H9 (cell line): ENCODE measurements at regions not wholly inside any gene's neighbourhood (a gene's known extent, or its start where the extent isn't known, plus 50 kb on each side); places are given as distances from the start of the nearest gene placed in this dataset.

Experiments used
- DNase-seq: peaks from one replicate; pipeline ENCODE4 v3.0.0-alpha.2; 2017
- H2AFZ ChIP-seq: one replicate; pipeline ENCODE4 v1.6.1; 2013; ENCODE audit warnings: mild to moderate bottlenecking, low read length, control low read depth, moderate library complexity
- H2AK5ac ChIP-seq: 2 replicates; pipeline ENCODE4 v1.6.1; 2013; ENCODE audit warnings: low read length, control low read depth, mixed read lengths; ENCODE audit not compliant: insufficient read length
- H2BK120ac ChIP-seq: one replicate; pipeline ENCODE4 v1.6.1; 2013; ENCODE audit warnings: low read depth, mild to moderate bottlenecking, low read length, control low read depth, inconsistent platforms; ENCODE audit not compliant: poor library complexity, severe bottlenecking
- H2BK12ac ChIP-seq: 2 replicates; pipeline ENCODE4 v1.6.1; 2013; ENCODE audit warnings: low read length, control low read depth, mixed read lengths, low read depth; ENCODE audit not compliant: insufficient read length
- H2BK15ac ChIP-seq: 2 replicates; pipeline ENCODE4 v1.6.1; 2013; ENCODE audit warnings: low read depth, low read length, control low read depth
- H2BK20ac ChIP-seq: one replicate; pipeline ENCODE4 v1.6.1; 2013; ENCODE audit warnings: low read depth, mild to moderate bottlenecking, low read length, control low read depth, inconsistent platforms; ENCODE audit not compliant: poor library complexity, severe bottlenecking
- H2BK5ac ChIP-seq: 2 replicates; pipeline ENCODE4 v1.6.1; 2013; ENCODE audit warnings: low read length, control low read depth, mixed read lengths; ENCODE audit not compliant: insufficient read length
- H3K14ac ChIP-seq: 2 replicates; pipeline ENCODE4 v1.6.1; 2013; ENCODE audit warnings: low read length, control low read depth; ENCODE audit not compliant: insufficient read depth
- H3K18ac ChIP-seq: 2 replicates; pipeline ENCODE4 v1.6.1; 2013; ENCODE audit warnings: low read depth, mild to moderate bottlenecking, mixed read lengths, low read length, control low read depth; ENCODE audit not compliant: insufficient read length
- H3K23ac ChIP-seq: 2 replicates; pipeline ENCODE4 v1.6.1; 2013; ENCODE audit warnings: low read length, control low read depth, mixed read lengths, low read depth; ENCODE audit not compliant: insufficient read length
- H3K23me2 ChIP-seq: 2 replicates; pipeline ENCODE4 v1.6.1; 2013; ENCODE audit warnings: low read depth, mild to moderate bottlenecking, mixed read lengths, low read length, control low read depth; ENCODE audit not compliant: insufficient read length, poor library complexity, severe bottlenecking
- H3K27ac ChIP-seq: 2 replicates; pipeline ENCODE4 v1.5.1; 2013; ENCODE audit warnings: low read length, control low read depth, mixed read lengths, low read depth; ENCODE audit not compliant: insufficient read length
- H3K27me3 ChIP-seq: 2 replicates; pipeline ENCODE4 v1.6.1; 2013; ENCODE audit warnings: low read length, control low read depth, inconsistent platforms; ENCODE audit not compliant: insufficient read depth
- H3K4ac ChIP-seq: 2 replicates; pipeline ENCODE4 v1.6.1; 2013; ENCODE audit warnings: low read depth, mild to moderate bottlenecking, control low read depth, inconsistent platforms, low read length, moderate library complexity
- H3K4me1 ChIP-seq: 2 replicates; pipeline ENCODE4 v1.6.1; 2013; ENCODE audit warnings: low read length, control low read depth, inconsistent platforms; ENCODE audit not compliant: insufficient read depth
- H3K4me2 ChIP-seq: 2 replicates; pipeline ENCODE4 v1.6.1; 2013; ENCODE audit warnings: low read length, control low read depth, mixed read lengths; ENCODE audit not compliant: insufficient read length, insufficient read depth
- H3K56ac ChIP-seq: 2 replicates; pipeline ENCODE4 v1.6.1; 2013; ENCODE audit warnings: low read depth, mild to moderate bottlenecking, mixed read lengths, low read length, control low read depth; ENCODE audit not compliant: insufficient read length
- H3K79me1 ChIP-seq: 2 replicates; pipeline ENCODE4 v1.6.1; 2013; ENCODE audit warnings: low read depth, mild to moderate bottlenecking, moderate library complexity, low read length, control low read depth, inconsistent platforms; ENCODE audit not compliant: insufficient read depth, poor library complexity, severe bottlenecking
- H3K79me2 ChIP-seq: 2 replicates; pipeline ENCODE4 v1.6.1; 2013; ENCODE audit warnings: low read length, control low read depth, inconsistent platforms; ENCODE audit not compliant: insufficient read depth
- H3K9ac ChIP-seq: 2 replicates; pipeline ENCODE4 v1.6.1; 2013; ENCODE audit warnings: low read length, control low read depth, mixed read lengths; ENCODE audit not compliant: insufficient read length; ENCODE audit errors: extremely low read depth
- H3K9me3 ChIP-seq: one replicate; pipeline ENCODE4 v1.6.1; 2013; ENCODE audit warnings: low read depth, low read length, inconsistent platforms; ENCODE audit not compliant: control insufficient read depth
- H3T11ph ChIP-seq: one replicate; pipeline ENCODE4 v1.6.1; 2013; ENCODE audit warnings: mild to moderate bottlenecking, low read length, control low read depth, inconsistent platforms
- H4K20me1 ChIP-seq: one replicate; pipeline ENCODE4 v1.6.1; 2013; ENCODE audit not compliant: control insufficient read depth, insufficient read length, insufficient read depth
- H4K5ac ChIP-seq: 2 replicates; pipeline ENCODE4 v1.6.1; 2013; ENCODE audit warnings: low read depth, mild to moderate bottlenecking, mixed read lengths, low read length, control low read depth; ENCODE audit not compliant: insufficient read length
- H4K8ac ChIP-seq: replicated peaks from 2 replicates; pipeline ENCODE4 v1.6.1; 2013; ENCODE audit warnings: low read length, control low read depth, mixed read lengths, low read depth; ENCODE audit not compliant: insufficient read length
- H4K91ac ChIP-seq: 2 replicates; pipeline ENCODE4 v1.6.1; 2013; ENCODE audit warnings: low read depth, mild to moderate bottlenecking, moderate library complexity, mixed read lengths, low read length, control low read depth; ENCODE audit not compliant: insufficient read length
- H3K27ac Mint-ChIP-seq, 3 experiments: 2 replicates in 2 of 3; 3 replicates in 1 of 3; pipeline ENCODE4 v1.8.0; 2020 to 2021; ENCODE audit warnings: mixed read lengths in 3 of 3, mild to moderate bottlenecking in 1 of 3, moderate library complexity in 1 of 3
- H3K27me3 Mint-ChIP-seq: 2 replicates; pipeline ENCODE4 v1.8.0; 2021; ENCODE audit warnings: low read depth, mild to moderate bottlenecking, moderate library complexity, mixed read lengths
- H3K36me3 Mint-ChIP-seq, 3 experiments: 2 replicates in 2 of 3; 3 replicates in 1 of 3; pipeline ENCODE4 v1.8.0; 2020 to 2021; ENCODE audit warnings: low read depth in 3 of 3, mixed read lengths in 3 of 3; ENCODE audit not compliant: insufficient read depth in 1 of 3
- H3K4me1 Mint-ChIP-seq, 2 experiments: 2 replicates each; pipeline ENCODE4 v1.8.0; 2020; ENCODE audit warnings: mixed read lengths in 2 of 2
- H3K4me3 Mint-ChIP-seq, 2 experiments: 2 replicates in 1 of 2; 3 replicates in 1 of 2; pipeline ENCODE4 v1.8.0; 2020 to 2021; ENCODE audit warnings: mild to moderate bottlenecking in 2 of 2, mixed read lengths in 2 of 2, moderate library complexity in 1 of 2
- H3K9me3 Mint-ChIP-seq, 2 experiments: 2 replicates in 1 of 2; 3 replicates in 1 of 2; pipeline ENCODE4 v1.8.0; 2020; ENCODE audit warnings: mild to moderate bottlenecking in 2 of 2, mixed read lengths in 2 of 2, moderate library complexity in 1 of 2
- CTCF ChIP-seq: fragments of 200-600 bp; sonication (generic); conservative IDR thresholded peaks from 3 replicates; pipeline ENCODE4 v1.8.0; 2021; ENCODE audit warnings: antibody characterized with exemption, mild to moderate bottlenecking
- WGBS: extraction: QIAGEN DNeasy Blood & Tissue Kit; methylation state at CpG from one replicate; pipeline ENCODE4 v1.1.7; 2013; ENCODE audit warnings: missing lambda C conversion rate, low lambda C conversion rate, mixed read lengths; ENCODE audit not compliant: insufficient read length; ENCODE audit errors: extremely low coverage; 5-methylcytosine and 5-hydroxymethylcytosine counted together

DNA sequence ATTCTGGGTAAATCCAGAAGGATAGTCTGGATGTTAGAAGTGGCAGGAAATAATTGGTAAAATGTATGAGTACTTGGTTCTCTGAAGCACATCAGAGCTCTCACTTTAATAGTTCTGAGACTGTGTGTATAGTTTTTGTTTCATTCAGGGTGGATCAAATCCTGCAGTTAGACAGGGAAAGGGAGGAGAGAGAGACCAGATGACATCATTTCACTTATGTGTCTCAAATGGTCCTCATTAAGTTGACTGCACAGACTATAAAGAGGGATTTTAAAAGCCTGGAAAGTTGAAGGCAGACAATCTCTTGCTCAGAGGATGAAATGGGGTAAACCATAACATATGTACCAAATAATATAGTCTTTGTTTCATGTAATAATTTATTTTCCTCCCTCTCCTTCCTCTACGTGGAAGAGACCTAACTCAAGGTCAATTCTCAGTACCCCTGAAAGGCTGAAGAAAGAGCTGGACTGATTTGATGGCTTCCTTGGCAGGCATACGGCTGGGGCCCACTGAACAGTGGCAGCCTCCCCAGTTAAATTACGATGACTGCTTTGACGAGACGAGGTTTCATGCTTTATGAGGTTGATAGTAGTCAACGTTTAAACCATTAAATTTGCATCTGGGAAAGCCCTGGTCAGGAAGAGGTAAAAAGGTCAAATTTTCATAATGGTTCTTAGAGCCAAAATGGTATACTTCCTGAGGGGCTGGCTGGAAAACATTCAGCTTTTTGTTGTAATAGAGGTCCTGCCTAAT, 395.1 kb upstream of the RPS23 start:
- H2BK120ac ChIP-seq = no peak overlapping the region
- no peak overlapping the region for H3K18ac ChIP-seq
- Mint-ChIP-seq H3K4me3 (no peak overlapping the region), H3K4me1 (no peaks in the 10 kb centered on the region), H3K36me3 (no peaks in the 10 kb centered on the region), H3K9me3 (no peaks in the 10 kb centered on the region), H3K27ac (no peak overlapping the region), H3K27me3 (no peaks in the 10 kb centered on the region; the same call in 1 of the 2 replicates)
- H3K4me1 ChIP-seq = no peaks in the 10 kb centered on the region
- H3K9me3 ChIP-seq = no peaks in the 10 kb centered on the region
- H4K20me1 ChIP-seq = no peaks in the 10 kb centered on the region
- H2BK15ac ChIP-seq = no peak overlapping the region
- no peak overlapping the region for H3K4ac ChIP-seq
- H3K79me1 ChIP-seq = no peaks in the 10 kb centered on the region
- TF ChIP-seq CTCF = no peak
- H4K91ac ChIP-seq = no peak overlapping the region
- no peak overlapping the region for H3K56ac ChIP-seq
- H3K27ac ChIP-seq = no peak overlapping the region
- no peak overlapping the region for H2BK20ac ChIP-seq
- no peak overlapping the region for H2AK5ac ChIP-seq
- H2BK12ac ChIP-seq = no peak overlapping the region
- H3K23me2 ChIP-seq = no peaks in the 10 kb centered on the region
- H2AFZ ChIP-seq = no peak overlapping the region
- H3K14ac ChIP-seq = no peak overlapping the region
- no peak overlapping the region for H4K5ac ChIP-seq
- H3K23ac ChIP-seq = no peak overlapping the region
- no peaks in the 10 kb centered on the region for H3K79me2 ChIP-seq
- DNase-seq = no peak
- no peak overlapping the region for H4K8ac ChIP-seq
- no peak overlapping the region for H3T11ph ChIP-seq
- H3K4me2 ChIP-seq = no peak overlapping the region
- H3K9ac ChIP-seq = no peak overlapping the region
- H3K27me3 ChIP-seq = no peaks in the 10 kb centered on the region
- no CpG with 5 or more reads among the region's 6 CpGs for WGBS
- H2BK5ac ChIP-seq = no peak overlapping the region
